ENCODE measurements at regions not wholly inside any gene's neighbourhood (a gene's known extent, or its start where the extent isn't known, plus 50 kb on each side); places are given as distances from the start of the nearest gene placed in this dataset.
"Not testable (repeated sequence)": the region's sequence is repeated elsewhere in the genome, so short reads cannot be mapped to it uniquely, and the experiment has no call there.

- H3K36me3 ChIP-seq (ENCODE audit: control insufficient read depth, insufficient read depth, low read length); H3K4me2 ChIP-seq (ENCODE audit: extremely low read depth, insufficient read depth, low read length); H3K27me3 ChIP-seq (ENCODE audit: control insufficient read depth, insufficient read depth, low read length); H4K20me1 ChIP-seq (ENCODE audit: control insufficient read depth, extremely low read depth, insufficient read depth, low read length); H3K4me1 ChIP-seq (ENCODE audit: control insufficient read depth, extremely low read depth, insufficient read depth, low read length); H3K4me3 ChIP-seq (replicated peaks in 1 of 4; ENCODE audit: control extremely low read depth in 1 of 4, insufficient read depth in 1 of 4, low read depth in 3 of 4, low read length in 4 of 4); H3K79me2 ChIP-seq (ENCODE audit: control insufficient read depth, insufficient read depth, low read length); H3K9me3 ChIP-seq (ENCODE audit: control insufficient read depth, insufficient read depth, low read depth, low read length); H2AFZ ChIP-seq (ENCODE audit: low read length); DNase-seq (ENCODE audit: low read depth in 2 of 2); H3K9ac ChIP-seq (ENCODE audit: insufficient read depth, low read length); H3K27ac ChIP-seq (ENCODE audit: insufficient read depth, low read length): not testable (repeated sequence)
Measured at GRCh38 chr5:99471178-99471577, 542.4 kb upstream of the CHD1 start.

GRCh38 chr5:99470636-99471035 is 541.8 kb upstream of the CHD1 start:
- not testable (repeated sequence) for H3K9ac ChIP-seq (ENCODE audit: insufficient read depth, low read length); H3K4me2 ChIP-seq (ENCODE audit: extremely low read depth, insufficient read depth, low read length); H4K20me1 ChIP-seq (ENCODE audit: control insufficient read depth, extremely low read depth, insufficient read depth, low read length); H3K27ac ChIP-seq (ENCODE audit: insufficient read depth, low read length); H3K4me3 ChIP-seq (replicated peaks in 1 of 4; ENCODE audit: control extremely low read depth in 1 of 4, insufficient read depth in 1 of 4, low read depth in 3 of 4, low read length in 4 of 4); H3K4me1 ChIP-seq (ENCODE audit: control insufficient read depth, extremely low read depth, insufficient read depth, low read length); H3K9me3 ChIP-seq (ENCODE audit: control insufficient read depth, insufficient read depth, low read depth, low read length); H3K79me2 ChIP-seq (ENCODE audit: control insufficient read depth, insufficient read depth, low read length); H2AFZ ChIP-seq (ENCODE audit: low read length); H3K27me3 ChIP-seq (ENCODE audit: control insufficient read depth, insufficient read depth, low read length); H3K36me3 ChIP-seq (ENCODE audit: control insufficient read depth, insufficient read depth, low read length); DNase-seq (ENCODE audit: low read depth in 2 of 2)

- no peaks in the 10 kb centered on the region for H3K27me3 ChIP-seq (ENCODE audit: control insufficient read depth, insufficient read depth, low read length)
- H3K9me3 ChIP-seq (ENCODE audit: control insufficient read depth, insufficient read depth, low read depth, low read length), result no peaks in the 10 kb centered on the region
- no peak overlapping the region for H3K4me2 ChIP-seq (ENCODE audit: extremely low read depth, insufficient read depth, low read length)
- H3K4me3 ChIP-seq (replicated peaks in 1 of 4; ENCODE audit: control extremely low read depth in 1 of 4, insufficient read depth in 1 of 4, low read depth in 3 of 4, low read length in 4 of 4), result no peak overlapping the region
- no peaks in the 10 kb centered on the region for H3K4me1 ChIP-seq (ENCODE audit: control insufficient read depth, extremely low read depth, insufficient read depth, low read length)
- no peak overlapping the region for H2AFZ ChIP-seq (ENCODE audit: low read length)
- TF ChIP-seq CTCF (conservative IDR thresholded peaks at IDR 0.05 in 1 of 2, IDR thresholded peaks at IDR 0.05 in 1 of 2; ENCODE audit: low read depth in 1 of 2, low read length in 2 of 2), result no peak
- TF ChIP-seq EZH2 (IDR thresholded peaks at IDR 0.05; ENCODE audit: low read length, missing control alignments), result no peak
- no peaks in the 10 kb centered on the region for H4K20me1 ChIP-seq (ENCODE audit: control insufficient read depth, extremely low read depth, insufficient read depth, low read length)
- H3K79me2 ChIP-seq (ENCODE audit: control insufficient read depth, insufficient read depth, low read length), result no peaks in the 10 kb centered on the region
- H3K27ac ChIP-seq (ENCODE audit: insufficient read depth, low read length), result no peak overlapping the region
- no peak for DNase-seq (ENCODE audit: low read depth in 2 of 2)
- H3K9ac ChIP-seq (ENCODE audit: insufficient read depth, low read length), result no peak overlapping the region
- H3K36me3 ChIP-seq (ENCODE audit: control insufficient read depth, insufficient read depth, low read length), result no peaks in the 10 kb centered on the region
Measured at GRCh38 chr5:99460701-99461100, 531.9 kb upstream of the CHD1 start.

- Histone ChIP-seq H3K36me3 (ENCODE audit: control insufficient read depth, insufficient read depth, low read length) (no peaks in the 10 kb centered on the region), H3K4me2 (ENCODE audit: extremely low read depth, insufficient read depth, low read length) (no peak overlapping the region), H3K9ac (ENCODE audit: insufficient read depth, low read length) (no peak overlapping the region), H2AFZ (ENCODE audit: low read length) (no peak overlapping the region), H3K4me3 (replicated peaks in 1 of 4; ENCODE audit: control extremely low read depth in 1 of 4, insufficient read depth in 1 of 4, low read depth in 3 of 4, low read length in 4 of 4) (no peak overlapping the region), H3K4me1 (ENCODE audit: control insufficient read depth, extremely low read depth, insufficient read depth, low read length) (no peaks in the 10 kb centered on the region), H3K79me2 (ENCODE audit: control insufficient read depth, insufficient read depth, low read length) (no peaks in the 10 kb centered on the region), H3K27ac (ENCODE audit: insufficient read depth, low read length) (no peak overlapping the region), H4K20me1 (ENCODE audit: control insufficient read depth, extremely low read depth, insufficient read depth, low read length) (no peaks in the 10 kb centered on the region), H3K9me3 (ENCODE audit: control insufficient read depth, insufficient read depth, low read depth, low read length) (no peaks in the 10 kb centered on the region), H3K27me3 (ENCODE audit: control insufficient read depth, insufficient read depth, low read length) (no peaks in the 10 kb centered on the region)
- DNase-seq (ENCODE audit: low read depth in 2 of 2), result no peak
- TF ChIP-seq CTCF (conservative IDR thresholded peaks at IDR 0.05 in 1 of 2, IDR thresholded peaks at IDR 0.05 in 1 of 2; ENCODE audit: low read depth in 1 of 2, low read length in 2 of 2) (no peak), EZH2 (IDR thresholded peaks at IDR 0.05; ENCODE audit: low read length, missing control alignments) (no peak)
Measured at GRCh38 chr5:99453196-99453595, 524.4 kb upstream of the CHD1 start.

All from fibroblast of lung (primary cell).